Loucy (cell line): ENCODE measurements at regions not wholly inside any gene's neighbourhood (a gene's known extent, or its start where the extent isn't known, plus 50 kb on each side); places are given as distances from the start of the nearest gene placed in this dataset.

Experiments
- CTCF ChIP-seq: fragments of 200-600 bp; sonication (generic); conservative IDR thresholded peaks from 2 replicates; pipeline ENCODE4 v1.5.1; 2014; ENCODE audit warnings: mild to moderate bottlenecking, antibody characterized with exemption, low read length
- EZH2phosphoT487 ChIP-seq: fragments of 200-600 bp; IDR thresholded peaks from 2 replicates; pipeline ENCODE4 v1.6.1; 2018; ENCODE audit warnings: antibody characterized with exemption, mild to moderate bottlenecking, moderate library complexity, borderline replicate concordance

GRCh38 chr16:35195173-35195863, 1735.9 kb downstream of the TP53TG3F start:
- TF ChIP-seq CTCF (no peak), EZH2phosphoT487 (no peak)
